ENCODE measurements at regions not wholly inside any gene's neighbourhood (a gene's known extent, or its start where the extent isn't known, plus 50 kb on each side); places are given as distances from the start of the nearest gene placed in this dataset.

DNA sequence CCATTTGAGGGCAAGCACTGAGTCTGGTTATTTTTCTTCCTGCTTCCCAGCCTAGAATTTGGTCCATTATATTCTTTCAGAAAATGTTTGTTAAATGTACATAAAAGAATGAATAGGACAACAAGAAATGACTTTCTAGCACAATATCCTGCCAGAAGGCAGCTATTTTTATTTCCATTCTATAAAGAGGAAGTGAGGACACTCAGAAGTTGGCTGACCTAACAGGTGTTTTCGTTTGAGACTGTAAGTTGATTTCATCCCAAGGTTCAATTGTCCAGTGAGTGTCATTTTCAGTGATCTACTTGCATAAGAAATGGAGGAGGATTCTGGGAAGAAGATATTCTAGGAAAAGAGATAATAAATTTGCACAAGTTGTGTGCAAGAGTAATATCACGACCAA lies 191.9 kb upstream of the POU1F1 start:
- ATAC-seq (ENCODE audit: poor library complexity) (no peak), DNase-seq (no peak)
- H3K9me3 ChIP-seq (ENCODE audit: control insufficient read depth in 1 of 2, insufficient read depth in 1 of 2, low read length in 2 of 2): no peaks in the 10 kb centered on the region
- TF ChIP-seq, protein P1, sequence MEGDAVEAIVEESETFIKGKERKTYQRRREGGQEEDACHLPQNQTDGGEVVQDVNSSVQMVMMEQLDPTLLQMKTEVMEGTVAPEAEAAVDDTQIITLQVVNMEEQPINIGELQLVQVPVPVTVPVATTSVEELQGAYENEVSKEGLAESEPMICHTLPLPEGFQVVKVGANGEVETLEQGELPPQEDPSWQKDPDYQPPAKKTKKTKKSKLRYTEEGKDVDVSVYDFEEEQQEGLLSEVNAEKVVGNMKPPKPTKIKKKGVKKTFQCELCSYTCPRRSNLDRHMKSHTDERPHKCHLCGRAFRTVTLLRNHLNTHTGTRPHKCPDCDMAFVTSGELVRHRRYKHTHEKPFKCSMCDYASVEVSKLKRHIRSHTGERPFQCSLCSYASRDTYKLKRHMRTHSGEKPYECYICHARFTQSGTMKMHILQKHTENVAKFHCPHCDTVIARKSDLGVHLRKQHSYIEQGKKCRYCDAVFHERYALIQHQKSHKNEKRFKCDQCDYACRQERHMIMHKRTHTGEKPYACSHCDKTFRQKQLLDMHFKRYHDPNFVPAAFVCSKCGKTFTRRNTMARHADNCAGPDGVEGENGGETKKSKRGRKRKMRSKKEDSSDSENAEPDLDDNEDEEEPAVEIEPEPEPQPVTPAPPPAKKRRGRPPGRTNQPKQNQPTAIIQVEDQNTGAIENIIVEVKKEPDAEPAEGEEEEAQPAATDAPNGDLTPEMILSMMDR (IDR thresholded peaks at IDR 0.05): no peak
- no peak overlapping the region for H3K27ac ChIP-seq (ENCODE audit: low read depth in 1 of 2, low read length in 2 of 2)
- H3K36me3 ChIP-seq (ENCODE audit: insufficient read depth, low read length): no peaks in the 10 kb centered on the region
- H3K9me3 Mint-ChIP-seq: peaks cover 12% of the 10 kb centered on the region
- no peaks in the 10 kb centered on the region for H3K27me3 ChIP-seq (ENCODE audit: control insufficient read depth in 1 of 2, insufficient read depth in 2 of 2, low read length in 2 of 2)
- POLR2A ChIA-PET: no interaction called here
- no peaks in the 10 kb centered on the region for H3K4me1 Mint-ChIP-seq (ENCODE audit: low read depth)
- no peaks in the 10 kb centered on the region for H3K4me1 ChIP-seq (ENCODE audit: insufficient read depth, low read length)
- H3K4me3 Mint-ChIP-seq: no peak overlapping the region
- no peaks in the 10 kb centered on the region for H3K36me3 Mint-ChIP-seq (ENCODE audit: low read depth)
- CTCF ChIA-PET: no interaction called here
- H3K27me3 Mint-ChIP-seq: no peaks in the 10 kb centered on the region
- H3K27ac Mint-ChIP-seq: no peak overlapping the region
- intact Hi-C loops (cut with DNase I, micrococcal nuclease): no loop called here
- H3K4me3 ChIP-seq (ENCODE audit: low read length): no peak overlapping the region

DNA sequence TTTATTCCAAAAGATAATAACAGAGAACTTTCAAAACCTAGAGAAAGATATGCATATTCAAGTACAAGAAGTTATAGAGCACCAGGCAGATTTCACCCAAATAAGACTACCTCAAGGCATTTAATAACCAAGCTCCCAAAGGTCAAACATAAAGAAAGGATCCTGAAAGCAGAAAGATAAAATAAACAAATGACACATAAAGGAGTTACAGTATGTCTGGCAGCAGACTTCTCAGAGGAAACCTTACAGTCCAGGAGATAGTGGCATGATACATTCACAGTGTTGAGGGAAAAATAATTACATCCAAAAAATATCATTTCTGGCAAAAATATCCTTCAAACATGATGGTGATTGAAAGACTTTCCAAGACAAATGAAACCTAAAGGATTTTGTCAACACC lies 185.8 kb upstream of the POU1F1 start:
- ATAC-seq (ENCODE audit: poor library complexity): no peak

DNA sequence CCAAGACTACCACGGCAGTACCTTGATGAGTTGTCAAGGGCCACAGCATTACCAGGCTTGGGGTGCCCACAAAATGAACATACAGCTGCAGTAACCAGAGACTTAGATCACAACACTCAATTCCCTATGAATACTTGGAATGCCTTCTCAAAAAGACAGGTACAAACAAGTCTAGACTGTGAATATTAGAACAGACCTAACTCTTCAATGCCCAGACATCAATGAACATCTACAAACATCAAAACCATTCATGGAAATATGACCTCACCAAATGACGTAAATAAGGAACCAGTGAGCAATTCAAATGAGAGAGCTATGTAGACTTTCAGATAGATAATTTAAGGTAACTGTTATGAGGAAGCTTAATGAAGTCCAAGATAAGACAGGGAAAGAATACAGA lies 185.1 kb upstream of the POU1F1 start:
- DNase-seq (no peak), ATAC-seq (ENCODE audit: poor library complexity) (no peak)
- H3K9me3 Mint-ChIP-seq: peaks cover 7% of the 10 kb centered on the region
- H3K27ac Mint-ChIP-seq: no peak overlapping the region
- Histone ChIP-seq H3K36me3 (ENCODE audit: insufficient read depth, low read length) (no peaks in the 10 kb centered on the region), H3K4me3 (ENCODE audit: low read length) (no peak overlapping the region), H3K27ac (ENCODE audit: low read depth in 1 of 2, low read length in 2 of 2) (no peak overlapping the region), H3K27me3 (ENCODE audit: control insufficient read depth in 1 of 2, insufficient read depth in 2 of 2, low read length in 2 of 2) (no peaks in the 10 kb centered on the region), H3K9me3 (ENCODE audit: control insufficient read depth in 1 of 2, insufficient read depth in 1 of 2, low read length in 2 of 2) (no peaks in the 10 kb centered on the region), H3K4me1 (ENCODE audit: insufficient read depth, low read length) (no peaks in the 10 kb centered on the region)
- intact Hi-C loops (cut with DNase I, micrococcal nuclease): no loop called here
- CTCF ChIA-PET: no interaction called here
- H3K4me3 Mint-ChIP-seq: no peak overlapping the region
- H3K36me3 Mint-ChIP-seq (ENCODE audit: low read depth): no peaks in the 10 kb centered on the region
- TF ChIP-seq, protein P1 (IDR thresholded peaks at IDR 0.05): no peak
- no peaks in the 10 kb centered on the region for H3K4me1 Mint-ChIP-seq (ENCODE audit: low read depth)
- peaks cover under 1% of the 10 kb centered on the region for H3K27me3 Mint-ChIP-seq
- POLR2A ChIA-PET: interaction anchor here (0.6 kb wide), 1 partner anchor 112 kb away, joined by 5 read pairs; no protein-coding TSS in a partner anchor

More for the DNA sequence above, 185.8 kb upstream of the POU1F1 start:
- TF ChIP-seq, protein P1 (IDR thresholded peaks at IDR 0.05): no peak
- ChIA-PET POLR2A (interaction anchor here (0.6 kb wide), 1 partner anchor 112 kb away, joined by 5 read pairs; no protein-coding TSS in a partner anchor), CTCF (no interaction called here)
- no peak overlapping the region for H3K27ac ChIP-seq (ENCODE audit: low read depth in 1 of 2, low read length in 2 of 2)
- no peaks in the 10 kb centered on the region for H3K27me3 Mint-ChIP-seq
- H3K4me3 ChIP-seq (ENCODE audit: low read length): no peak overlapping the region
- no peaks in the 10 kb centered on the region for H3K36me3 Mint-ChIP-seq (ENCODE audit: low read depth)
- no peaks in the 10 kb centered on the region for H3K9me3 ChIP-seq (ENCODE audit: control insufficient read depth in 1 of 2, insufficient read depth in 1 of 2, low read length in 2 of 2)
- no peaks in the 10 kb centered on the region for H3K4me1 Mint-ChIP-seq (ENCODE audit: low read depth)
- peaks cover 7% of the 10 kb centered on the region for H3K9me3 Mint-ChIP-seq
- no peak overlapping the region for H3K27ac Mint-ChIP-seq
- no peak overlapping the region for H3K4me3 Mint-ChIP-seq
- no peaks in the 10 kb centered on the region for H3K36me3 ChIP-seq (ENCODE audit: insufficient read depth, low read length)
- intact Hi-C loops (cut with DNase I, micrococcal nuclease): no loop called here
- H3K27me3 ChIP-seq (ENCODE audit: control insufficient read depth in 1 of 2, insufficient read depth in 2 of 2, low read length in 2 of 2): no peaks in the 10 kb centered on the region
- H3K4me1 ChIP-seq (ENCODE audit: insufficient read depth, low read length): no peaks in the 10 kb centered on the region
- no peak for DNase-seq

Measured in CD4-positive, alpha-beta T cell (primary cell).